ENCODE measurements at regions not wholly inside any gene's neighbourhood (a gene's known extent, or its start where the extent isn't known, plus 50 kb on each side); places are given as distances from the start of the nearest gene placed in this dataset.

GRCh38 chr13:75932636-75933035 is 296.5 kb downstream of the LMO7 start:
- no peak for TF ChIP-seq EZH2 (IDR thresholded peaks at IDR 0.05; ENCODE audit: borderline replicate concordance, low read depth, low read length, poor library complexity, severe bottlenecking)
- no peak for TF ChIP-seq CTCF (conservative IDR thresholded peaks at IDR 0.05; ENCODE audit: low read depth, low read length)

All from A673 (cell line).